B cell (primary cell): ENCODE measurements at regions not wholly inside any gene's neighbourhood (a gene's known extent, or its start where the extent isn't known, plus 50 kb on each side); places are given as distances from the start of the nearest gene placed in this dataset.

Experiments
- ATAC-seq: fragments of 200-7000 bp; cut with Tn5 transposase; one replicate; pipeline ENCODE4 v1.10.0; 2021; ENCODE audit warnings: low read depth, mild to moderate bottlenecking, moderate number of reproducible peaks, moderate library complexity
- CTCF ChIA-PET: fragments of 350-600 bp; sonication (Branson Sonifier 250); formaldehyde crosslinking; loops from one replicate; lab custom pipeline; 2021; ENCODE audit warnings: antibody characterized with exemption, inconsistent platforms; lab: Charles Lee
- POLR2A ChIA-PET: fragments of 350-600 bp; sonication (Branson Sonifier 250); formaldehyde crosslinking; loops from one replicate; lab custom pipeline; 2021; ENCODE audit warnings: antibody characterized with exemption; lab: Charles Lee
- DNase-seq: peaks from one replicate; pipeline ENCODE4 v3.0.0; 2013
- H2AFZ ChIP-seq: 2 replicates; pipeline ENCODE4 v1.6.1; 2012; ENCODE audit warnings: mild to moderate bottlenecking, low read depth, low read length; ENCODE audit not compliant: insufficient read depth, poor library complexity, severe bottlenecking
- H3K27ac ChIP-seq, 2 donors: 1 replicate in 1 of 2; 2 replicates in 1 of 2; pipeline ENCODE4 v1.5.1; 2012 to 2013; ENCODE audit warnings: low read length in 2 of 2, mild to moderate bottlenecking in 2 of 2, moderate library complexity in 1 of 2
- H3K27me3 ChIP-seq, 4 experiments: fragments of 200-600 bp in 1 of 4; sonication (generic) in 1 of 4; replicated peaks in 1 of 4; 1 replicate in 2 of 4; 2 replicates in 2 of 4; pipeline versions ENCODE4 v1.6.1 to v1.7.0; 2013 to 2016; ENCODE audit warnings: low read length in 3 of 4, mild to moderate bottlenecking in 2 of 4, mixed read lengths in 1 of 4, moderate library complexity in 1 of 4; ENCODE audit not compliant: insufficient read depth in 4 of 4, control insufficient read depth in 3 of 4; ENCODE audit errors: control extremely low read depth in 1 of 4
- H3K36me3 ChIP-seq, 2 experiments: replicated peaks in 1 of 2; 1 replicate in 1 of 2; 2 replicates in 1 of 2; pipeline versions ENCODE4 v1.6.1 to v1.7.1; 2013; ENCODE audit warnings: low read length in 1 of 2; ENCODE audit not compliant: insufficient read depth in 2 of 2, control insufficient read depth in 1 of 2; ENCODE audit errors: control extremely low read depth in 1 of 2, extremely low read depth in 1 of 2
- H3K4me1 ChIP-seq, 2 donors: fragments of 200-600 bp in 1 of 2; sonication (generic) in 1 of 2; 1 replicate in 1 of 2; 2 replicates in 1 of 2; pipeline versions ENCODE4 v1.5.1 to v1.6.1; 2013 to 2017; ENCODE audit warnings: low read length in 2 of 2; ENCODE audit not compliant: control insufficient read depth in 2 of 2, insufficient read depth in 2 of 2
- H3K4me2 ChIP-seq: replicated peaks from 2 replicates; pipeline ENCODE3; 2012; ENCODE audit warnings: mild to moderate bottlenecking, low read depth, low read length; ENCODE audit not compliant: poor library complexity, severe bottlenecking
- H3K4me3 ChIP-seq, 5 experiments: fragments of 200-600 bp in 1 of 5; sonication (generic) in 1 of 5; 1 replicate in 3 of 5; 2 replicates in 2 of 5; pipeline versions ENCODE4 v1.5.1 to v1.7.0; 2011 to 2016; ENCODE audit warnings: low read length in 4 of 5, mild to moderate bottlenecking in 4 of 5, low read depth in 2 of 5, control low read depth in 1 of 5, moderate library complexity in 1 of 5; ENCODE audit not compliant: insufficient read depth in 1 of 5; ENCODE audit errors: control extremely low read depth in 1 of 5, extremely low read depth in 1 of 5
- H3K79me2 ChIP-seq: fragments of 200-600 bp; sonication (generic); one replicate; pipeline ENCODE4 v1.6.0; 2016; ENCODE audit warnings: low read length; ENCODE audit not compliant: control insufficient read depth, insufficient read depth
- H3K9ac ChIP-seq: fragments of 200-600 bp; sonication (generic); 2 replicates; pipeline ENCODE4 v1.6.1; 2017; ENCODE audit warnings: mild to moderate bottlenecking, low read length, moderate library complexity
- H3K9me3 ChIP-seq, 3 donors: one replicate each; pipeline versions ENCODE4 v1.6.1 to v1.7.1; 2013; ENCODE audit warnings: low read length in 2 of 3; ENCODE audit not compliant: control insufficient read depth in 2 of 3, insufficient read depth in 1 of 3; ENCODE audit errors: control extremely low read depth in 1 of 3
- H4K20me1 ChIP-seq: 2 replicates; pipeline ENCODE4 v1.6.0; 2012; ENCODE audit warnings: mild to moderate bottlenecking, low read length; ENCODE audit not compliant: insufficient read depth, control insufficient read depth, poor library complexity, severe bottlenecking
- H3K27ac Mint-ChIP-seq: one replicate; pipeline ENCODE4 v1.8.0; 2021; ENCODE audit warnings: mixed read lengths
- H3K27me3 Mint-ChIP-seq: one replicate; pipeline ENCODE4 v1.8.0; 2021; ENCODE audit warnings: mixed read lengths
- H3K4me1 Mint-ChIP-seq: one replicate; pipeline ENCODE4 v1.8.0; 2021; ENCODE audit warnings: mixed read lengths
- H3K4me3 Mint-ChIP-seq: one replicate; pipeline ENCODE4 v1.8.0; 2021; ENCODE audit warnings: mixed read lengths
- H3K9me3 Mint-ChIP-seq: one replicate; pipeline ENCODE4 v1.8.0; 2022; ENCODE audit warnings: mixed read lengths; ENCODE audit not compliant: insufficient read depth
- CTCF ChIP-seq: fragments of 200-600 bp; IDR thresholded peaks from one replicate; pipeline ENCODE4 v1.8.0; 2022; ENCODE audit warnings: antibody characterized with exemption, mild to moderate bottlenecking
- EZH2 ChIP-seq: IDR thresholded peaks from 2 replicates; pipeline ENCODE4 v1.6.1; 2012; ENCODE audit warnings: borderline replicate concordance, low read depth, mild to moderate bottlenecking, moderate library complexity, low read length; ENCODE audit not compliant: insufficient read depth, poor library complexity, severe bottlenecking
- WGBS: methylation state at CpG from one replicate; pipeline ENCODE4 v1.1.5; 2013; ENCODE audit warnings: missing lambda C conversion rate; ENCODE audit not compliant: insufficient coverage; 5-methylcytosine and 5-hydroxymethylcytosine counted together
- intact Hi-C: fragments of 100-400 bp; cut with micrococcal nuclease; formaldehyde crosslinking; loops from one replicate; pipeline ENCODE4 v1.10.0; 2022

GRCh38 chr5:54601411-54602230 lies 84.1 kb downstream of the SNX18 start:
- WGBS: 89% methylated on average over 2 of the region's 8 CpGs
- Mint-ChIP-seq H3K27me3 (peaks cover 18% of the 10 kb centered on the region), H3K27ac (no peak overlapping the region), H3K4me3 (no peak overlapping the region), H3K9me3 (peaks cover 9% of the 10 kb centered on the region), H3K4me1 (peaks cover 8% of the 10 kb centered on the region)
- intact Hi-C loops: no loop called here
- DNase-seq: no peak
- no peaks in the 10 kb centered on the region for H3K27me3 ChIP-seq
- H4K20me1 ChIP-seq: no peaks in the 10 kb centered on the region
- POLR2A ChIA-PET: no interaction called here
- no peak overlapping the region for H3K9ac ChIP-seq
- peaks cover 0 to 6% (median 0%) of the 10 kb centered on the region in 3 donors for H3K9me3 ChIP-seq
- CTCF ChIA-PET: no interaction called here
- ATAC-seq: no peak
- no peak overlapping the region for H3K4me3 ChIP-seq
- H3K4me2 ChIP-seq: no peak overlapping the region
- no peak overlapping the region for H2AFZ ChIP-seq
- H3K27ac ChIP-seq: no peak overlapping the region
- no peaks in the 10 kb centered on the region for H3K79me2 ChIP-seq
- no peak for TF ChIP-seq CTCF
- no peak for TF ChIP-seq EZH2
- H3K36me3 ChIP-seq: no peaks in the 10 kb centered on the region
- peaks cover 0 to 5% of the 10 kb centered on the region in 2 donors for H3K4me1 ChIP-seq
